PC-3 (cell line): ENCODE measurements at regions not wholly inside any gene's neighbourhood (a gene's known extent, or its start where the extent isn't known, plus 50 kb on each side); places are given as distances from the start of the nearest gene placed in this dataset.

Experiments
- ATAC-seq: fragments of 200-7000 bp; cut with Tn5 transposase; 2 replicates; pipeline ENCODE4 v1.9.1; 2020; ENCODE audit warnings: mild to moderate bottlenecking, moderate library complexity
- BruUV-seq: library from RNA; stranded (reverse); fragments of 400-500 nt; replicated peaks from 2 replicates; lab custom pipeline; 2021; lab: Mats Ljungman, UMichigan
- CTCF ChIA-PET: fragments of 300-600 bp; sonication (Branson Sonifier 250); formaldehyde crosslinking; loops from one replicate; lab custom pipeline; 2022; ENCODE audit warnings: antibody characterized with exemption; lab: Charles Lee
- POLR2A ChIA-PET: fragments of 300-600 bp; sonication (Branson Sonifier 250); formaldehyde crosslinking; loops from one replicate; lab custom pipeline; 2022; ENCODE audit warnings: antibody characterized with exemption; ENCODE audit not compliant: unreplicated experiment; lab: Charles Lee
- DNase-seq: peaks from one replicate; pipeline ENCODE4 v3.0.0-alpha.2; 2015
- H2AFZ ChIP-seq: fragments of 300-600 bp; sonication (generic); 2 replicates; pipeline ENCODE4 v1.6.0; 2016; ENCODE audit warnings: antibody characterized with exemption, low read length
- H3F3A ChIP-seq: fragments of 300-600 bp; sonication (generic); one replicate; pipeline ENCODE4 v1.6.0; 2017; ENCODE audit warnings: antibody characterized with exemption, low read length, control low read depth, mild to moderate bottlenecking; ENCODE audit not compliant: unreplicated experiment
- H3K27ac ChIP-seq: fragments of 300-600 bp; sonication (generic); 2 replicates; pipeline ENCODE4 v1.5.1; 2016; ENCODE audit warnings: mild to moderate bottlenecking, low read length
- H3K27me3 ChIP-seq: fragments of 300-600 bp; sonication (generic); 2 replicates; pipeline ENCODE4 v1.6.1; 2016; ENCODE audit warnings: low read length, mixed read lengths
- H3K36me3 ChIP-seq: fragments of 300-600 bp; sonication (generic); 2 replicates; pipeline ENCODE4 v1.6.1; 2016; ENCODE audit warnings: low read depth, mixed run types, low read length, mixed read lengths
- H3K4me1 ChIP-seq: fragments of 300-600 bp; sonication (generic); 2 replicates; pipeline ENCODE4 v1.5.1; 2016; ENCODE audit warnings: low read length; ENCODE audit not compliant: insufficient read depth
- H3K4me2 ChIP-seq: fragments of 300-600 bp; sonication (generic); 2 replicates; pipeline ENCODE4 v1.6.0; 2016; ENCODE audit warnings: low read length
- H3K4me3 ChIP-seq: fragments of 300-600 bp; sonication (generic); 2 replicates; pipeline ENCODE4 v1.5.1; 2016; ENCODE audit warnings: mild to moderate bottlenecking, low read length, mixed read lengths
- H3K79me2 ChIP-seq: fragments of 300-600 bp; sonication (generic); 2 replicates; pipeline ENCODE4 v1.6.1; 2017; ENCODE audit warnings: low read length, mixed read lengths
- H3K9ac ChIP-seq: fragments of 300-600 bp; sonication (generic); 2 replicates; pipeline ENCODE4 v1.6.0; 2016; ENCODE audit warnings: mild to moderate bottlenecking, low read length
- H3K9me2 ChIP-seq: fragments of 300-600 bp; sonication (generic); replicated peaks from 2 replicates; pipeline ENCODE4 v1.6.1; 2016; ENCODE audit warnings: mixed run types, low read length, mixed read lengths
- H3K9me3 ChIP-seq: fragments of 300-600 bp; sonication (generic); 2 replicates; pipeline ENCODE4 v1.6.1; 2016; ENCODE audit warnings: low read length, mixed read lengths
- H4K20me1 ChIP-seq: fragments of 300-600 bp; sonication (generic); 2 replicates; pipeline ENCODE4 v1.6.1; 2016; ENCODE audit warnings: low read length, mixed read lengths
- CTCF ChIP-seq: fragments of 300-600 bp; sonication (generic); conservative IDR thresholded peaks from 2 replicates; pipeline ENCODE4 v1.5.1; 2017; ENCODE audit warnings: antibody characterized with exemption, low read depth, mild to moderate bottlenecking, low read length
- EZH2 ChIP-seq: fragments of 300-600 bp; sonication (generic); IDR thresholded peaks from one replicate; pipeline ENCODE4 v1.6.1; 2017; ENCODE audit warnings: antibody characterized with exemption, mild to moderate bottlenecking, low read length; ENCODE audit not compliant: unreplicated experiment
- EZH2phosphoT487 ChIP-seq: fragments of 300-600 bp; sonication (generic); IDR thresholded peaks from 2 replicates; pipeline ENCODE4 v1.6.1; 2018; ENCODE audit warnings: mild to moderate bottlenecking, antibody characterized with exemption, low read length, borderline replicate concordance
- intact Hi-C: fragments of 100-400 bp; cut with micrococcal nuclease; formaldehyde crosslinking; loops from 2 replicates; pipeline ENCODE4 v1.9.0; 2023

DNA sequence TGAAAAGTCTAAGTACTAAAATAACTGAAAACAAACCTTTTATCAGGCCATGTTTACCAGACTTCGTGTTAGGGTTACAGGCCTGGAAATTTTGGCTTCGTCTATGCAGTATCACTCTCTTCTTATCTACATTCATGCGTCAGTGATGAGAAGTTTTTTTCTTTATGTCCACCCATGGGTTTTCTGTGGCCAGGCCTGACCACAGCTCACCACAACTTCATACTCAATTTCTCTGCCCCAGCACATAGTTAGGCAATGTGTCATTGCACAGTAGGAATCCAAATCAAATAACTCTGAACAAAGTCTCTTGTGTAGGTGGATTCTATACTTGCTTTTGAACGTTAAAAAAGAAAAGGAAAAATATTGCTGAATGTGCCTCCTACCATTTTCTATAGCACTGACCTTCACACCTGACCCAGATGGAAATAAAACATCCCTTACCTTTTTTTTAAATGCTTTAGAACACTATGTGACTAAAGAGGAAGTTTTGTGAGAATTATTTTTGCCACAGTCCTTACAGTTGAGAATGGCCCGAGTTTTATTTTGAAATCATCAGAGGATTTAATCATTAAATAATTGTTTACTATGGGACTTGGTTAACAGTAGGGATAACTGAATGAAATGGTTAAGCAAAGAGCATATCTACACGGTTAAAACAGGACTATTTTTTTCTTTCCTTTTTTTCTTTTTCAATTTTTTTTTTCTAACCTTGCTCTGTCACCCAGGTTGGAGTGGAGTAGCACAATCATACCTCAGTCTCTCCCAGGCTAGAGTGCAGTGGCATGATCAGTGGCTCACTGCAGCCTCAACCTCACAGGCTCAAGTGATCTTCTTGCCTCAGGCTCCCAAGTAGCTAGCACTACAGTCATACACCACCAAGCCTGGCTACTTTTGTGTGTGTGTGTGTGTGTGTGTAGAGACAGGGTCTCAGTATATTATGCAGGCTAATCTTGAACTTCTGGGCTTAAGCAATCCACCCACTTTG, 1247.0 kb upstream of the ACO1 start:
- no peaks in the 10 kb centered on the region for H3K9me2 ChIP-seq
- no peaks in the 10 kb centered on the region for H3K9me3 ChIP-seq
- no peaks in the 10 kb centered on the region for H3K27me3 ChIP-seq
- POLR2A ChIA-PET, result no interaction called here
- intact Hi-C loops, result no loop called here
- H3K4me1 ChIP-seq, result peaks cover 5% of the 10 kb centered on the region; the same call in 1 of the 2 replicates
- H3K4me3 ChIP-seq, result no peak overlapping the region
- no peaks in the 10 kb centered on the region for H3K36me3 ChIP-seq
- no peaks in the 10 kb centered on the region for H3F3A ChIP-seq
- ATAC-seq (peak; percentile 64), DNase-seq (peak; percentile 72)
- CTCF ChIA-PET, result no interaction called here
- no peak overlapping the region for H3K27ac ChIP-seq
- H3K79me2 ChIP-seq, result no peaks in the 10 kb centered on the region
- 0 out of 2 replicates have a peak overlapping the region, but pooled peaks have one; percentile 17 for H3K4me2 ChIP-seq
- no TSS peak for BruUV-seq
- no peak for TF ChIP-seq EZH2
- no peak for TF ChIP-seq EZH2phosphoT487
- TF ChIP-seq CTCF, result no peak
- no peak overlapping the region for H2AFZ ChIP-seq
- no peaks in the 10 kb centered on the region for H4K20me1 ChIP-seq
- H3K9ac ChIP-seq, result no peak overlapping the region

GRCh38 chr9:31140316-31140715, 1244.1 kb upstream of the ACO1 start:
- Histone ChIP-seq H2AFZ (no peak overlapping the region), H3K27me3 (no peaks in the 10 kb centered on the region), H3K9me2 (no peaks in the 10 kb centered on the region), H3K9ac (no peak overlapping the region), H3K36me3 (no peaks in the 10 kb centered on the region), H3K27ac (no peak overlapping the region), H3K4me2 (no peak overlapping the region), H3K79me2 (no peaks in the 10 kb centered on the region), H3F3A (no peaks in the 10 kb centered on the region), H3K4me1 (peaks cover 5% of the 10 kb centered on the region; the same call in 1 of the 2 replicates), H4K20me1 (no peaks in the 10 kb centered on the region), H3K4me3 (no peak overlapping the region), H3K9me3 (no peaks in the 10 kb centered on the region)
- ATAC-seq, result no peak
- DNase-seq, result peak; percentile 51
- TF ChIP-seq EZH2 (no peak), EZH2phosphoT487 (no peak), CTCF (peak; percentile 58)
- intact Hi-C loops, result no loop called here
- ChIA-PET CTCF (no interaction called here), POLR2A (no interaction called here)
- BruUV-seq, result no TSS peak

DNA sequence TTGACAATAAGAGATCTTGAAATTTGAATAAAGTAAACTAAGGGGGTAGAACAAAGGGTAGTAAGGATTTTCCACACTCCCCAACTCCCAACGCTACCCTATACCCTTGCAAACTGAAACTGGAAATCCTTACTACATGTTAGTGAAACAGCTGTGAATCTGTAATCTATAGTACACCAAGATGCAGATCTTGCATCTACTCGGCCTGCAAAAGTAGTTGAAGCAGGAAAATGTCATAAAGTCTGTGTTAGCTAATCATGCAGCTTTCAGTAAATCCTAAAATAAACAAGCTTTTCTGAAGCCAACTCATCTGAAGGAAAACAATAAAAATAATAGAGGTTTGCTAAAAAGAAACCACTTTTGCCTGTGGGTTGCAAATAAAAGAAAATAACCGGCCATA, 1242.0 kb upstream of the ACO1 start:
- Histone ChIP-seq H3K36me3 (no peaks in the 10 kb centered on the region), H3K4me3 (no peak overlapping the region), H3K4me1 (peaks cover 4% of the 10 kb centered on the region; the same call in 1 of the 2 replicates), H3F3A (no peaks in the 10 kb centered on the region), H2AFZ (no peak overlapping the region), H3K27ac (no peak overlapping the region), H4K20me1 (no peaks in the 10 kb centered on the region), H3K9ac (no peak overlapping the region), H3K9me3 (no peaks in the 10 kb centered on the region), H3K4me2 (no peak overlapping the region), H3K27me3 (no peaks in the 10 kb centered on the region), H3K9me2 (no peaks in the 10 kb centered on the region), H3K79me2 (no peaks in the 10 kb centered on the region)
- DNase-seq (no peak), ATAC-seq (no peak)
- no TSS peak for BruUV-seq
- intact Hi-C loops, result no loop called here
- no peak for TF ChIP-seq EZH2
- TF ChIP-seq CTCF, result no peak
- TF ChIP-seq EZH2phosphoT487, result no peak
- ChIA-PET CTCF (no interaction called here), POLR2A (no interaction called here)
